ENCODE measurements at regions not wholly inside any gene's neighbourhood (a gene's known extent, or its start where the extent isn't known, plus 50 kb on each side); places are given as distances from the start of the nearest gene placed in this dataset.
A peak's percentile ranks its signal among the peaks of the same experiment; 100 is the strongest.

GRCh38 chr4:184879271-184879670 lies 53.5 kb upstream of the ACSL1 start:
- DNase-seq (ENCODE audit: low spot score): no peak

GRCh38 chr4:184882276-184882675 lies 56.5 kb upstream of the ACSL1 start:
- DNase-seq (ENCODE audit: low spot score): no peak

- DNase-seq (ENCODE audit: low spot score): no peak
These were observed 57.3 kb upstream of the ACSL1 start for GRCh38 chr4:184883024-184883423.

- DNase-seq (ENCODE audit: low spot score): no peak
These were observed 59.1 kb upstream of the ACSL1 start for GRCh38 chr4:184884883-184885282.

- no peak for DNase-seq (ENCODE audit: low spot score)
These were observed 59.8 kb upstream of the ACSL1 start for GRCh38 chr4:184885602-184886001.

- no peak for DNase-seq (ENCODE audit: low spot score)
These were observed 61.6 kb upstream of the ACSL1 start for GRCh38 chr4:184887333-184887732.

GRCh38 chr4:184887947-184888346 lies 62.2 kb upstream of the ACSL1 start:
- DNase-seq (ENCODE audit: low spot score): no peak

GRCh38 chr4:184889666-184890335 lies 64.0 kb upstream of the ACSL1 start:
- DNase-seq (ENCODE audit: low spot score): no peak

- no peak for DNase-seq (ENCODE audit: low spot score)
These were observed 64.7 kb upstream of the ACSL1 start for GRCh38 chr4:184890499-184890898.

- no peak for DNase-seq (ENCODE audit: low spot score)
These were observed 66.1 kb upstream of the ACSL1 start for GRCh38 chr4:184891816-184892397.

GRCh38 chr4:184892999-184893398 lies 67.2 kb upstream of the ACSL1 start:
- no peak for DNase-seq (ENCODE audit: low spot score)

- DNase-seq (ENCODE audit: low spot score): no peak
These were observed 68.2 kb upstream of the ACSL1 start for GRCh38 chr4:184893801-184894571.

GRCh38 chr4:184895012-184895695 lies 69.4 kb upstream of the ACSL1 start:
- no peak for DNase-seq (ENCODE audit: low spot score)

- DNase-seq (ENCODE audit: low spot score): no peak
These were observed 71.3 kb upstream of the ACSL1 start for GRCh38 chr4:184896868-184897715.

- no peak for DNase-seq (ENCODE audit: low spot score)
These were observed 72.1 kb upstream of the ACSL1 start for GRCh38 chr4:184897895-184898294.

GRCh38 chr4:184898793-184899192 lies 73.0 kb upstream of the ACSL1 start:
- no peak for DNase-seq (ENCODE audit: low spot score)

GRCh38 chr4:184899261-184900134 lies 73.7 kb upstream of the ACSL1 start:
- DNase-seq (ENCODE audit: low spot score): peak; percentile 32

- DNase-seq (ENCODE audit: low spot score): no peak
These were observed 74.4 kb upstream of the ACSL1 start for GRCh38 chr4:184900184-184900583.

GRCh38 chr4:184902550-184902949 lies 76.8 kb upstream of the ACSL1 start:
- no peak for DNase-seq (ENCODE audit: low spot score)

- no peak for DNase-seq (ENCODE audit: low spot score)
These were observed 80.8 kb upstream of the ACSL1 start for GRCh38 chr4:184906480-184907097.

All from AG08395 (cell line).